HL-60 (cell line): ENCODE measurements at regions not wholly inside any gene's neighbourhood (a gene's known extent, or its start where the extent isn't known, plus 50 kb on each side); places are given as distances from the start of the nearest gene placed in this dataset.

Experiments
- CTCF ChIP-seq: IDR thresholded peaks from one replicate; pipeline ENCODE4 v1.5.1; 2011; ENCODE audit warnings: low read length, control low read depth, inconsistent platforms; ENCODE audit not compliant: insufficient read depth
- POLR2AphosphoS5 ChIP-seq: IDR thresholded peaks from 2 replicates; pipeline ENCODE4 v1.6.1; 2012; ENCODE audit warnings: low read depth

- no peak for TF ChIP-seq CTCF
- TF ChIP-seq POLR2AphosphoS5: no peak
Measured at GRCh38 chr11:128046213-128046612, 541.1 kb downstream of the ETS1 start.
